ENCODE measurements at regions not wholly inside any gene's neighbourhood (a gene's known extent, or its start where the extent isn't known, plus 50 kb on each side); places are given as distances from the start of the nearest gene placed in this dataset.

DNA sequence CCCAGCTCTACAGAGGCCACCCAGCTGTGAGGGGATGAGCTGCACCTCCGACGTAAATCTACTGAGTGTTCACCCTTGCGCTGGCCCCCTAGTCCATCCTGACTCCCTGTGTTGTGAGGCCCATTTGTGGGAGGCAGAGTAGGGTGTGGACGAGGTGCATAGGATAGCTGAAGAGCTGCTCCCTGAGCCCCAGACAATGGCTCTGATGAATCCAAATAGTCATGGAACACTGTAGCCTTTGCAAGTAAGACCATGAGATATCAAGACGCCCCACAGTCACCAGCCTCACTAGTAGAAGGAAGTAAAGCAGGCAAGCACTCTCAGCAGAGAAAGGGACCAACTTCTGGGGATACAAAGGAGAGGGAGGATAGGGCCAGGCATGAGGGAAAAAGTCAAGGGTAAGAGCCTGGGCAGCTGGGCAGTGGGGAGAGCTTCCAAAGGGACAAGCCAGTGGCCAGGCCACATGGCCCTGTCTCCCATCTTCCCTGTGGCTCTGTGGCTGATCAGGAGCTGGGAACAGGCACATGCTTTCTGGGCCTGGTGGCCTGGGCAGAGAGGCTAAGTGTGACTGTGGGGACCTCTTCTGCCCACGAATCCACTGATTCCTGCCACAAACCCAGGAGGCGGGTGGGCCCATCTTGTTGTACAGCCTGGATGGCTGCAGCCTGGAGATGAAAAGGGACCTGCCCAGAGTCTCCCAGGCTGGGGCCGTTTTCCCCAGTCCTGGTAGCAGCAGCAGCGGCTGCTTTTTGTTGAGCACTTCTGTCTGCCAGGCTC is 55.5 kb upstream of the EPS8L3 start:
- Histone ChIP-seq H3K4me3 (ENCODE audit: low read depth, low read length) (no peak overlapping the region), H3K36me3 (ENCODE audit: control insufficient read depth in 2 of 2, insufficient read depth in 1 of 2, low read length in 2 of 2) (no peaks in the 10 kb centered on the region), H3K9me3 (ENCODE audit: control insufficient read depth, insufficient read depth, low read depth, low read length) (no peaks in the 10 kb centered on the region), H3K27ac (ENCODE audit: extremely low read depth, low read depth, low read length) (no peak overlapping the region), H3K4me1 (ENCODE audit: control insufficient read depth, insufficient read depth, low read length) (no peaks in the 10 kb centered on the region)
- POLR2A ChIA-PET: no interaction called here
- CTCF ChIA-PET: no interaction called here
- no peak for TF ChIP-seq ZSCAN23 (tag by site-specific recombination; IDR thresholded peaks at IDR 0.05)
- TF ChIP-seq ZNF280D (tag by site-specific recombination; IDR thresholded peaks at IDR 0.05): no peak
- TF ChIP-seq AEBP2 (tag by site-specific recombination; IDR thresholded peaks at IDR 0.05; ENCODE audit: borderline replicate concordance): no peak
- TF ChIP-seq, protein P1, sequence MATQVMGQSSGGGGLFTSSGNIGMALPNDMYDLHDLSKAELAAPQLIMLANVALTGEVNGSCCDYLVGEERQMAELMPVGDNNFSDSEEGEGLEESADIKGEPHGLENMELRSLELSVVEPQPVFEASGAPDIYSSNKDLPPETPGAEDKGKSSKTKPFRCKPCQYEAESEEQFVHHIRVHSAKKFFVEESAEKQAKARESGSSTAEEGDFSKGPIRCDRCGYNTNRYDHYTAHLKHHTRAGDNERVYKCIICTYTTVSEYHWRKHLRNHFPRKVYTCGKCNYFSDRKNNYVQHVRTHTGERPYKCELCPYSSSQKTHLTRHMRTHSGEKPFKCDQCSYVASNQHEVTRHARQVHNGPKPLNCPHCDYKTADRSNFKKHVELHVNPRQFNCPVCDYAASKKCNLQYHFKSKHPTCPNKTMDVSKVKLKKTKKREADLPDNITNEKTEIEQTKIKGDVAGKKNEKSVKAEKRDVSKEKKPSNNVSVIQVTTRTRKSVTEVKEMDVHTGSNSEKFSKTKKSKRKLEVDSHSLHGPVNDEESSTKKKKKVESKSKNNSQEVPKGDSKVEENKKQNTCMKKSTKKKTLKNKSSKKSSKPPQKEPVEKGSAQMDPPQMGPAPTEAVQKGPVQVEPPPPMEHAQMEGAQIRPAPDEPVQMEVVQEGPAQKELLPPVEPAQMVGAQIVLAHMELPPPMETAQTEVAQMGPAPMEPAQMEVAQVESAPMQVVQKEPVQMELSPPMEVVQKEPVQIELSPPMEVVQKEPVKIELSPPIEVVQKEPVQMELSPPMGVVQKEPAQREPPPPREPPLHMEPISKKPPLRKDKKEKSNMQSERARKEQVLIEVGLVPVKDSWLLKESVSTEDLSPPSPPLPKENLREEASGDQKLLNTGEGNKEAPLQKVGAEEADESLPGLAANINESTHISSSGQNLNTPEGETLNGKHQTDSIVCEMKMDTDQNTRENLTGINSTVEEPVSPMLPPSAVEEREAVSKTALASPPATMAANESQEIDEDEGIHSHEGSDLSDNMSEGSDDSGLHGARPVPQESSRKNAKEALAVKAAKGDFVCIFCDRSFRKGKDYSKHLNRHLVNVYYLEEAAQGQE (tag by site-specific recombination; IDR thresholded peaks at IDR 0.05): no peak
- no peak for TF ChIP-seq ZNF561 (tag by site-specific recombination; IDR thresholded peaks at IDR 0.05; ENCODE audit: borderline replicate concordance)
- TF ChIP-seq ZNF610 (tag by site-specific recombination; IDR thresholded peaks at IDR 0.05; ENCODE audit: borderline replicate concordance): no peak
- TF ChIP-seq ZNF16 (tag by site-specific recombination; IDR thresholded peaks at IDR 0.05; ENCODE audit: low read depth): no peak
- TF ChIP-seq ZNF707 (tag by site-specific recombination; IDR thresholded peaks at IDR 0.05): no peak
- no peak for TF ChIP-seq WT1 (tag by site-specific recombination; IDR thresholded peaks at IDR 0.05)
- no peak for TF ChIP-seq MYNN (tag by site-specific recombination; IDR thresholded peaks at IDR 0.05; ENCODE audit: borderline replicate concordance)
- TF ChIP-seq ZNF785 (tag by site-specific recombination; IDR thresholded peaks at IDR 0.05): no peak
- TF ChIP-seq ZNF777 (tag by site-specific recombination; IDR thresholded peaks at IDR 0.05; ENCODE audit: borderline replicate concordance): no peak
- no peak for TF ChIP-seq SCRT1 (tag by site-specific recombination; IDR thresholded peaks at IDR 0.05; ENCODE audit: borderline replicate concordance)

DNA sequence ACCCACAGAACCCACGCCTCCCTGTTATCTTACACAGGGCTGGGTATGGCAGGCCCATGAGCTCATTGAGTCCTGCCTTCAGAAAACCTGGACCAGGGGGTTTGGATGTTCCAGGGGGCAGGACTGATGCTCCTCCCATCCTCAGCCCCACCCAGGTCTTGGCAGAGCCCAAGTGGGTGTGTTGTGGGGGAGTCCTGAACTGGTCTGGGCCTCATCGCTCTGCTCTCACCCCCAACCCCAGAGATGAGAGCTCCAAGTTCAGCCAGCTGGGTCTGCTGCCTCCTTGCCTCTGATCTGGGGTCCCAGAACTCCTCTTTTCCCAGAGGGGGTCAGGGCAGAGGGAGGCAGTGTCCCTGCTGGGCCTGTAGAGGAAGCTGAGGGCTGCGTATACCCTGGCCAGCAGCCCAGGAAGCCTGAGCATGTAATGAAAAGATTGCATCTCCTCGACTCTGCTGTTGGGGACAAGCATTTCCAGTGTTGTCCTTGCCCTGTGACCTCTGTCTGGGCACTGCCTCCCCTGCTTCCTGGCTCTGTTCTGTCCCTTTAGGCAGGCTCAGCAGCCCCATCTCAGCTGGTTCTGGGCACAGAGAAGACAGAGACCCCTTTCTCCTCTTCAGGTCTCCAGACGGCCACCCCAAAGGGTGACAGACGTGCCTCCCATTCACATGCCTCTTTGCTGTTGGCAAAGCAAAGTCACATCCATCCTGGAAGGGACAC is 54.7 kb upstream of the EPS8L3 start:
- no peak overlapping the region for H3K27ac ChIP-seq (ENCODE audit: extremely low read depth, low read depth, low read length)
- no peaks in the 10 kb centered on the region for H3K36me3 ChIP-seq (ENCODE audit: control insufficient read depth in 2 of 2, insufficient read depth in 1 of 2, low read length in 2 of 2)
- no peaks in the 10 kb centered on the region for H3K9me3 ChIP-seq (ENCODE audit: control insufficient read depth, insufficient read depth, low read depth, low read length)
- H3K4me1 ChIP-seq (ENCODE audit: control insufficient read depth, insufficient read depth, low read length): no peaks in the 10 kb centered on the region
- CTCF ChIA-PET: interaction anchor here (0.6 kb wide), 1 partner anchor 211 kb away, joined by 4 read pairs; no protein-coding TSS in a partner anchor
- H3K4me3 ChIP-seq (ENCODE audit: low read depth, low read length): no peak overlapping the region
- POLR2A ChIA-PET: no interaction called here
- TF ChIP-seq, protein P2, sequence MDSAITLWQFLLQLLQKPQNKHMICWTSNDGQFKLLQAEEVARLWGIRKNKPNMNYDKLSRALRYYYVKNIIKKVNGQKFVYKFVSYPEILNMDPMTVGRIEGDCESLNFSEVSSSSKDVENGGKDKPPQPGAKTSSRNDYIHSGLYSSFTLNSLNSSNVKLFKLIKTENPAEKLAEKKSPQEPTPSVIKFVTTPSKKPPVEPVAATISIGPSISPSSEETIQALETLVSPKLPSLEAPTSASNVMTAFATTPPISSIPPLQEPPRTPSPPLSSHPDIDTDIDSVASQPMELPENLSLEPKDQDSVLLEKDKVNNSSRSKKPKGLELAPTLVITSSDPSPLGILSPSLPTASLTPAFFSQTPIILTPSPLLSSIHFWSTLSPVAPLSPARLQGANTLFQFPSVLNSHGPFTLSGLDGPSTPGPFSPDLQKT (IDR thresholded peaks at IDR 0.05; ENCODE audit: borderline replicate concordance, low read depth, low read length): no peak
- TF ChIP-seq PRDM10 (tag by site-specific recombination; IDR thresholded peaks at IDR 0.05) (peak; percentile 76), ZNF16 (tag by site-specific recombination; IDR thresholded peaks at IDR 0.05; ENCODE audit: low read depth) (no peak), ZNF292 (tag by site-specific recombination; IDR thresholded peaks at IDR 0.05; ENCODE audit: borderline replicate concordance, low read depth) (no peak), ZNF600 (tag by site-specific recombination; IDR thresholded peaks at IDR 0.05) (no peak), ZNF530 (tag by site-specific recombination; IDR thresholded peaks at IDR 0.05; ENCODE audit: low read depth) (no peak), ZNF202 (tag by site-specific recombination; IDR thresholded peaks at IDR 0.05; ENCODE audit: borderline replicate concordance) (no peak)

All from HEK293 (cell line).